SK-N-SH treated with all-trans-retinoic acid at 6 μM for 48 hours (cell line): ENCODE measurements at regions not wholly inside any gene's neighbourhood (a gene's known extent, or its start where the extent isn't known, plus 50 kb on each side); places are given as distances from the start of the nearest gene placed in this dataset.

Experiments
- ATAC-seq: fragments of 200-7000 bp; cut with Tn5 transposase; 3 replicates; pipeline ENCODE4 v1.9.1; 2020; ENCODE audit warnings: mild to moderate bottlenecking, moderate library complexity
- ARNTL ChIP-seq: fragments of 450-650 bp; formaldehyde crosslinking; IDR thresholded peaks from 2 replicates; pipeline ENCODE4 v1.5.0; 2020; ENCODE audit warnings: low read depth, mild to moderate bottlenecking, moderate library complexity, borderline replicate concordance
- BACH2 ChIP-seq: fragments of 250-450 bp; sonication (Bioruptor Pico); IDR thresholded peaks from 2 replicates; pipeline ENCODE4 v1.9.0; 2021; ENCODE audit warnings: mild to moderate bottlenecking, borderline replicate concordance
- CSDC2 ChIP-seq: fragments of 250-450 bp; sonication (Bioruptor Pico); IDR thresholded peaks from 2 replicates; pipeline ENCODE4 v1.5.0; 2020; ENCODE audit warnings: mild to moderate bottlenecking, moderate library complexity
- ESRRG ChIP-seq: fragments of 250-450 bp; sonication (Bioruptor Pico); IDR thresholded peaks from 2 replicates; pipeline ENCODE4 v1.6.1; 2021; ENCODE audit warnings: mild to moderate bottlenecking
- ISL1 ChIP-seq: fragments of 250-450 bp; sonication (Bioruptor Pico); IDR thresholded peaks from 2 replicates; pipeline ENCODE4 v2.1.2; 2022; ENCODE audit warnings: mild to moderate bottlenecking, moderate library complexity
- PPARA ChIP-seq: fragments of 250-450 bp; sonication (Bioruptor Pico); IDR thresholded peaks from 2 replicates; pipeline ENCODE4 v1.5.0; 2020; ENCODE audit warnings: mild to moderate bottlenecking, borderline replicate concordance
- RARB ChIP-seq: fragments of 250-450 bp; sonication (Bioruptor Pico); IDR thresholded peaks from 2 replicates; pipeline ENCODE4 v1.8.0; 2021; ENCODE audit warnings: mild to moderate bottlenecking, moderate library complexity
- TOX ChIP-seq: fragments of 250-450 bp; sonication (Bioruptor Pico); IDR thresholded peaks from 2 replicates; pipeline ENCODE4 v1.8.0; 2021; ENCODE audit warnings: mild to moderate bottlenecking, moderate library complexity, borderline replicate concordance
- ZFP3 ChIP-seq: fragments of 250-450 bp; sonication (Bioruptor Pico); IDR thresholded peaks from 2 replicates; pipeline ENCODE4 v1.5.0; 2020; ENCODE audit warnings: mild to moderate bottlenecking, moderate library complexity
- ZFP30 ChIP-seq: fragments of 450-650 bp; formaldehyde crosslinking; IDR thresholded peaks from 2 replicates; pipeline ENCODE4 v1.5.0; 2022; ENCODE audit warnings: mild to moderate bottlenecking, moderate library complexity
- ZNF70 ChIP-seq: fragments of 450-650 bp; formaldehyde crosslinking; IDR thresholded peaks from 2 replicates; pipeline ENCODE4 v1.5.0; 2020; ENCODE audit warnings: mild to moderate bottlenecking, moderate library complexity
- TF ChIP-seq, protein P1 (sequence below): fragments of 250-450 bp; sonication (Bioruptor Pico); IDR thresholded peaks from 2 replicates; pipeline ENCODE4 v1.5.1; 2020; ENCODE audit warnings: low read depth, mild to moderate bottlenecking, moderate library complexity
- TF ChIP-seq, protein P2 (sequence below): fragments of 250-450 bp; sonication (Bioruptor Pico); IDR thresholded peaks from 2 replicates; pipeline ENCODE4 v1.8.0; 2021; ENCODE audit warnings: low read depth, mild to moderate bottlenecking, moderate library complexity, borderline replicate concordance
- TF ChIP-seq, protein P3 (sequence below): fragments of 250-450 bp; sonication (Bioruptor Pico); IDR thresholded peaks from 2 replicates; pipeline ENCODE4 v1.8.0; 2020; ENCODE audit warnings: mild to moderate bottlenecking, moderate library complexity, borderline replicate concordance
- TF ChIP-seq, protein P4 (sequence below): fragments of 250-450 bp; sonication (Bioruptor Pico); IDR thresholded peaks from 2 replicates; pipeline ENCODE4 v1.5.0; 2020; ENCODE audit warnings: mild to moderate bottlenecking, moderate library complexity

DNA sequence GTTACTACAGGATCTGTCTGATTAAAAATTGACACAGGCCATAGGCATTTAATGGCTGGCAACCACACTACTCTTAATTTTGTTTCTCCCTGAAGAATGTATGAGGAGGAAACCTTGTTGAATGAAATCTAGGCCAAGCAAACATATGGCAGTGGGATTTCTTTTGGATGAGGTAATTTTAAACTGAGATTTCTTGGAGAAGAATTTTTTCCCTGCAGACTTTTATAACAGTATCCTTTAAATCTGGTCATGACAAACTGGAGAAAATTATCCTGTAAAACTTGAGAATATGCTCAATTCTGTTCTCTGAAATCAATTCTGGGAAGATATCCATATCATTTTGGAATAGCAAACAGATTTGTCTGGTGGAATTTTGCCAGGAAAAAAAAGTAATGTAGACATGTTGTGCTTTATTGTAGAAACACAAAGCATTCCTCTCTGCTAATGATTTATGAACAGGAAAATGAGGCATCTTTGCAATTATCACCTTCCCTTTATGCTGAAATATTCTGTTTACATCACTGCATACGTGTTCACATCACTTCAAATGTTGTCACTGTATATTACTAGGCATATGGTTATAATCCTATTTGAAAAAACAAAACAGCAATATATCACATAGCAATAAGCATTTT is 108.3 kb upstream of the ARSJ start:
- TF ChIP-seq, protein P1, sequence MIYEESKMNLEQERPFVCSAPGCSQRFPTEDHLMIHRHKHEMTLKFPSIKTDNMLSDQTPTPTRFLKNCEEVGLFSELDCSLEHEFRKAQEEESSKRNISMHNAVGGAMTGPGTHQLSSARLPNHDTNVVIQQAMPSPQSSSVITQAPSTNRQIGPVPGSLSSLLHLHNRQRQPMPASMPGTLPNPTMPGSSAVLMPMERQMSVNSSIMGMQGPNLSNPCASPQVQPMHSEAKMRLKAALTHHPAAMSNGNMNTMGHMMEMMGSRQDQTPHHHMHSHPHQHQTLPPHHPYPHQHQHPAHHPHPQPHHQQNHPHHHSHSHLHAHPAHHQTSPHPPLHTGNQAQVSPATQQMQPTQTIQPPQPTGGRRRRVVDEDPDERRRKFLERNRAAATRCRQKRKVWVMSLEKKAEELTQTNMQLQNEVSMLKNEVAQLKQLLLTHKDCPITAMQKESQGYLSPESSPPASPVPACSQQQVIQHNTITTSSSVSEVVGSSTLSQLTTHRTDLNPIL (CRISPR knock-in tag) = peak; percentile 92
- TF ChIP-seq ARNTL (CRISPR knock-in tag) (no peak), TOX (CRISPR knock-in tag) (0 out of 2 replicates have a peak, but pooled peaks have one; percentile 20), ISL1 (peak; percentile 84)
- peak; percentile 90 for ATAC-seq

DNA sequence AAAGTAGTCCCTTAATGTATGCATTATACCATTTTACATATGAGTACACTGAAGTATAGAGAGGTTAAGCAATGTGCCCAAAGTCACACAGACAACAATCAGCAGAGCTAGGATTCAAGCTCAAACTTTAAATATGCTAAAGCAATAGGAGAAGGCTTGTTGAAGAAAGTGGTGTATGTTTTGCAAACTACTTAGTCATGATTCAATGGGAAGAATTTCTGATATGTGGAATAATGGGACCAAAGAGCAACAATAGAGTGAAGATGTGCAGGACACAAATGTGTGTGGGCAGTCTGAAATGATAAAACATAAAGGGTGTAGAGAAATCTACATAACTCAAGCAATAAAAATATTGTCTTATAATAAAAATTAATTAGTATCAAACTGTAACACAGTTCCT is 109.0 kb upstream of the ARSJ start:
- ATAC-seq = no peak
- no peak for TF ChIP-seq ZNF70
- TF ChIP-seq, protein P2, sequence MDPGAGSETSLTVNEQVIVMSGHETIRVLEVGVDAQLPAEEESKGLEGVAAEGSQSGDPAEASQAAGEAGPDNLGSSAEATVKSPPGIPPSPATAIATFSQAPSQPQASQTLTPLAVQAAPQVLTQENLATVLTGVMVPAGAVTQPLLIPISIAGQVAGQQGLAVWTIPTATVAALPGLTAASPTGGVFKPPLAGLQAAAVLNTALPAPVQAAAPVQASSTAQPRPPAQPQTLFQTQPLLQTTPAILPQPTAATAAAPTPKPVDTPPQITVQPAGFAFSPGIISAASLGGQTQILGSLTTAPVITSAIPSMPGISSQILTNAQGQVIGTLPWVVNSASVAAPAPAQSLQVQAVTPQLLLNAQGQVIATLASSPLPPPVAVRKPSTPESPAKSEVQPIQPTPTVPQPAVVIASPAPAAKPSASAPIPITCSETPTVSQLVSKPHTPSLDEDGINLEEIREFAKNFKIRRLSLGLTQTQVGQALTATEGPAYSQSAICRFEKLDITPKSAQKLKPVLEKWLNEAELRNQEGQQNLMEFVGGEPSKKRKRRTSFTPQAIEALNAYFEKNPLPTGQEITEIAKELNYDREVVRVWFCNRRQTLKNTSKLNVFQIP (CRISPR knock-in tag) = no peak
- TF ChIP-seq, protein P3, sequence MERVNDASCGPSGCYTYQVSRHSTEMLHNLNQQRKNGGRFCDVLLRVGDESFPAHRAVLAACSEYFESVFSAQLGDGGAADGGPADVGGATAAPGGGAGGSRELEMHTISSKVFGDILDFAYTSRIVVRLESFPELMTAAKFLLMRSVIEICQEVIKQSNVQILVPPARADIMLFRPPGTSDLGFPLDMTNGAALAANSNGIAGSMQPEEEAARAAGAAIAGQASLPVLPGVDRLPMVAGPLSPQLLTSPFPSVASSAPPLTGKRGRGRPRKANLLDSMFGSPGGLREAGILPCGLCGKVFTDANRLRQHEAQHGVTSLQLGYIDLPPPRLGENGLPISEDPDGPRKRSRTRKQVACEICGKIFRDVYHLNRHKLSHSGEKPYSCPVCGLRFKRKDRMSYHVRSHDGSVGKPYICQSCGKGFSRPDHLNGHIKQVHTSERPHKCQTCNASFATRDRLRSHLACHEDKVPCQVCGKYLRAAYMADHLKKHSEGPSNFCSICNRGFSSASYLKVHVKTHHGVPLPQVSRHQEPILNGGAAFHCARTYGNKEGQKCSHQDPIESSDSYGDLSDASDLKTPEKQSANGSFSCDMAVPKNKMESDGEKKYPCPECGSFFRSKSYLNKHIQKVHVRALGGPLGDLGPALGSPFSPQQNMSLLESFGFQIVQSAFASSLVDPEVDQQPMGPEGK (CRISPR knock-in tag) = no peak

DNA sequence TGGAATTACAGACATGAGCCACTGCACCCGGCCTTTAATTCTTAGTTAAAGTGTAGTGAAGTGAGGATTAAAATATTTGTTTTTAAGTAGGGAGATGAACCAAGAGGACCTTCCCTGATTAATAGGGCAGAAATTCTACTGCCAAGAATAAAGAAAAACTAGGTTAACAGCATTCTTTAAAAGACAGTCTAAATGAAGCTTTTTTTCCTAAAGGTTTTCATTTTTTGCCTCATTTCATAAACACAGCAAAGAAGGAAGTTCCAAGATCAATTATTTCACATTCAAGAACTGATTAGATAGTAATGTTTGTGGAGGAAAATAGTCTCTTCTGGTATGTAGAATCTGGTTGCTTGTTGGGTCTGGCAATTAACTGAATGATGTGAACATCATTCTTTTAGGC is 112.1 kb upstream of the ARSJ start:
- TF ChIP-seq BACH2 (CRISPR knock-in tag) (no peak), ZFP3 (no peak), ZFP30 (CRISPR knock-in tag) (no peak), ARNTL (CRISPR knock-in tag) (no peak), RARB (CRISPR knock-in tag) (no peak), CSDC2 (CRISPR knock-in tag) (no peak), ZNF70 (no peak), ESRRG (CRISPR knock-in tag) (no peak), PPARA (CRISPR knock-in tag) (no peak)
- TF ChIP-seq, protein P2 (CRISPR knock-in tag) = no peak
- TF ChIP-seq, protein P3 (CRISPR knock-in tag) = no peak
- TF ChIP-seq, protein P4, sequence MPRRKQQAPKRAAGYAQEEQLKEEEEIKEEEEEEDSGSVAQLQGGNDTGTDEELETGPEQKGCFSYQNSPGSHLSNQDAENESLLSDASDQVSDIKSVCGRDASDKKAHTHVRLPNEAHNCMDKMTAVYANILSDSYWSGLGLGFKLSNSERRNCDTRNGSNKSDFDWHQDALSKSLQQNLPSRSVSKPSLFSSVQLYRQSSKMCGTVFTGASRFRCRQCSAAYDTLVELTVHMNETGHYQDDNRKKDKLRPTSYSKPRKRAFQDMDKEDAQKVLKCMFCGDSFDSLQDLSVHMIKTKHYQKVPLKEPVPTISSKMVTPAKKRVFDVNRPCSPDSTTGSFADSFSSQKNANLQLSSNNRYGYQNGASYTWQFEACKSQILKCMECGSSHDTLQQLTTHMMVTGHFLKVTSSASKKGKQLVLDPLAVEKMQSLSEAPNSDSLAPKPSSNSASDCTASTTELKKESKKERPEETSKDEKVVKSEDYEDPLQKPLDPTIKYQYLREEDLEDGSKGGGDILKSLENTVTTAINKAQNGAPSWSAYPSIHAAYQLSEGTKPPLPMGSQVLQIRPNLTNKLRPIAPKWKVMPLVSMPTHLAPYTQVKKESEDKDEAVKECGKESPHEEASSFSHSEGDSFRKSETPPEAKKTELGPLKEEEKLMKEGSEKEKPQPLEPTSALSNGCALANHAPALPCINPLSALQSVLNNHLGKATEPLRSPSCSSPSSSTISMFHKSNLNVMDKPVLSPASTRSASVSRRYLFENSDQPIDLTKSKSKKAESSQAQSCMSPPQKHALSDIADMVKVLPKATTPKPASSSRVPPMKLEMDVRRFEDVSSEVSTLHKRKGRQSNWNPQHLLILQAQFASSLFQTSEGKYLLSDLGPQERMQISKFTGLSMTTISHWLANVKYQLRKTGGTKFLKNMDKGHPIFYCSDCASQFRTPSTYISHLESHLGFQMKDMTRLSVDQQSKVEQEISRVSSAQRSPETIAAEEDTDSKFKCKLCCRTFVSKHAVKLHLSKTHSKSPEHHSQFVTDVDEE (CRISPR knock-in tag) = no peak
- TF ChIP-seq, all 23 proteins: peak for 0

More for the DNA sequence above, 112.1 kb upstream of the ARSJ start:
- no peak for ATAC-seq
